ENCODE measurements at regions not wholly inside any gene's neighbourhood (a gene's known extent, or its start where the extent isn't known, plus 50 kb on each side); places are given as distances from the start of the nearest gene placed in this dataset.

- CTCF ChIA-PET, result no interaction called here
- TF ChIP-seq CTCF (conservative IDR thresholded peaks at IDR 0.05; ENCODE audit: low read depth), result no peak
- POLR2A ChIA-PET (ENCODE audit: low non-redundant PET), result no interaction called here
- no peak overlapping the region for H3K27ac ChIP-seq
- DNase-seq (ENCODE audit: low spot score), result no peak
Observed at GRCh38 chr7:82617156-82617555, 173.6 kb upstream of the CACNA2D1 start.

GRCh38 chr7:82616059-82616728 is 172.6 kb upstream of the CACNA2D1 start:
- no peak for DNase-seq (ENCODE audit: low spot score)
- TF ChIP-seq CTCF (conservative IDR thresholded peaks at IDR 0.05; ENCODE audit: low read depth), result no peak
- H3K27ac ChIP-seq, result no peak overlapping the region
- ChIA-PET CTCF (no interaction called here), POLR2A (ENCODE audit: low non-redundant PET) (no interaction called here)

GRCh38 chr7:82615527-82615926 is 171.9 kb upstream of the CACNA2D1 start:
- DNase-seq (ENCODE audit: low spot score), result no peak
- ChIA-PET POLR2A (ENCODE audit: low non-redundant PET) (no interaction called here), CTCF (interaction anchor here (0.6 kb wide), 1 partner anchor 10 kb away, joined by 4 read pairs; no protein-coding TSS in a partner anchor)
- no peak overlapping the region for H3K27ac ChIP-seq
- no peak for TF ChIP-seq CTCF (conservative IDR thresholded peaks at IDR 0.05; ENCODE audit: low read depth)

GRCh38 chr7:82609746-82610145 is 166.2 kb upstream of the CACNA2D1 start:
- no peak for DNase-seq (ENCODE audit: low spot score)
- TF ChIP-seq CTCF (conservative IDR thresholded peaks at IDR 0.05; ENCODE audit: low read depth), result no peak
- CTCF ChIA-PET, result interaction anchor here (0.6 to 0.8 kb wide), 2 partner anchors 38 to 280 kb away, joined by 3 read pairs; no protein-coding TSS in a partner anchor
- no peak overlapping the region for H3K27ac ChIP-seq
- POLR2A ChIA-PET (ENCODE audit: low non-redundant PET), result no interaction called here

- no peak overlapping the region for H3K27ac ChIP-seq
- peak; percentile 86 for TF ChIP-seq CTCF (conservative IDR thresholded peaks at IDR 0.05; ENCODE audit: low read depth)
- POLR2A ChIA-PET (ENCODE audit: low non-redundant PET), result no interaction called here
- CTCF ChIA-PET, result interaction anchor here (0.6 to 1.2 kb wide), 7 partner anchors 10 to 556 kb away, joined by 3 to 5 read pairs (median 4); no protein-coding TSS in a partner anchor
- peak; percentile 24 for DNase-seq (ENCODE audit: low spot score)
Observed at GRCh38 chr7:82605247-82605864, 161.8 kb upstream of the CACNA2D1 start.

GRCh38 chr7:82602066-82602465 is 158.5 kb upstream of the CACNA2D1 start:
- CTCF ChIA-PET, result no interaction called here

More at GRCh38 chr7:82602066-82602465, 158.5 kb upstream of the CACNA2D1 start:
- no peak for TF ChIP-seq CTCF (conservative IDR thresholded peaks at IDR 0.05; ENCODE audit: low read depth)
- POLR2A ChIA-PET (ENCODE audit: low non-redundant PET), result no interaction called here
- DNase-seq (ENCODE audit: low spot score), result no peak
- no peak overlapping the region for H3K27ac ChIP-seq

All from RWPE1 (cell line).